ENCODE measurements at regions not wholly inside any gene's neighbourhood (a gene's known extent, or its start where the extent isn't known, plus 50 kb on each side); places are given as distances from the start of the nearest gene placed in this dataset.

DNA sequence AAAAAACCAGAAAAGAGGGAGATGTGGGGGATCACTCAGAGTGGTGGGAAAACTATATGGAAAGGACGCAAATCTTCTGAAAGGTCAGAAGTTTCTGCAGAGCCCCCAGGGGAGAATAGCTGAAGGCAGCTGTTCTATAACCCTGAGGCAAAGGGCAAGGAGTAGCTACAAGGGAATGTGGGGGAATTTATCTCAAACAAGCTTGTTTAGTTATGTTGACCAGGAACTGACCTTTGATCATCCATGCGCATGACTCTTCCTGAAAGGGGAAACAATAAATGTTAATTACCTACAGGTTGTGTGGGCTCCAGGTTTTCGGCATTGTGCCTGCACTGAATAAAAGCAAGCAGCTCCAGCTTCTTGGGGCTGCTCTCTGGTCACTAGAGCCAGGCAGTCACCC is 968.5 kb downstream of the AACS start:
- TF ChIP-seq CTCF (IDR thresholded peaks at IDR 0.05; ENCODE audit: low read length) (no peak), EZH2 (IDR thresholded peaks at IDR 0.05; ENCODE audit: borderline replicate concordance, low read length) (no peak)
